ENCODE measurements at regions not wholly inside any gene's neighbourhood (a gene's known extent, or its start where the extent isn't known, plus 50 kb on each side); places are given as distances from the start of the nearest gene placed in this dataset.
A peak's percentile ranks its signal among the peaks of the same experiment; 100 is the strongest.

DNA sequence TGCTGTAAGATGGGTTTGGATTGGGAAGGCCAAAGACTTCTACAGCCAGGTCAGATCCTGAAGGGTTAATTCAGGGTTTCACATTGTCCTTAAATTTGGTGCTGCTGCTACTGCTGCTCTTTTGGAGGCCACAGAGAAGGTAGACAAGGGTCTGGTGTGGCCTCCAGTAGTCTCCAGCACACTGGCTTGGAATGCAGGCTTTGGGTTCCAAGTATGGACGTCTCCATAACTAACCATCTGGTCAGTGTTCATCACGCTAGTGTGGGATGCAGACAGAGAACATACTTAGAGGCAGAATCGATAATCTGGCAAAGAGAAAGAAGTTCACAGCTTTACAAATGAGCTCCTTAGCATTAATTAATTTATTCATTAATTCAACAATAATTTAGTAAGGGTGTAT lies 154.1 kb downstream of the ZBTB18 start:
- Mint-ChIP-seq H3K4me1 (ENCODE audit: unreplicated experiment) (peaks cover 6% of the 10 kb centered on the region), H3K27ac (ENCODE audit: unreplicated experiment) (no peak overlapping the region), H3K9me3 (ENCODE audit: unreplicated experiment) (no peaks in the 10 kb centered on the region), H3K4me3 (ENCODE audit: unreplicated experiment) (no peak overlapping the region), H3K36me3 (ENCODE audit: low read depth, unreplicated experiment) (no peaks in the 10 kb centered on the region), H3K27me3 (ENCODE audit: unreplicated experiment) (no peaks in the 10 kb centered on the region)
- DNase-seq (ENCODE audit: low spot score), result no peak
- no peak for TF ChIP-seq CTCF (IDR thresholded peaks at IDR 0.05; ENCODE audit: unreplicated experiment)

GRCh38 chr1:244205906-244206305 lies 154.8 kb downstream of the ZBTB18 start:
- Mint-ChIP-seq H3K4me3 (ENCODE audit: unreplicated experiment) (no peak overlapping the region), H3K36me3 (ENCODE audit: low read depth, unreplicated experiment) (no peaks in the 10 kb centered on the region), H3K27me3 (ENCODE audit: unreplicated experiment) (no peaks in the 10 kb centered on the region), H3K9me3 (ENCODE audit: unreplicated experiment) (no peaks in the 10 kb centered on the region), H3K27ac (ENCODE audit: unreplicated experiment) (no peak overlapping the region), H3K4me1 (ENCODE audit: unreplicated experiment) (peaks cover 7% of the 10 kb centered on the region)
- no peak for DNase-seq (ENCODE audit: low spot score)
- no peak for TF ChIP-seq CTCF (IDR thresholded peaks at IDR 0.05; ENCODE audit: unreplicated experiment)

DNA sequence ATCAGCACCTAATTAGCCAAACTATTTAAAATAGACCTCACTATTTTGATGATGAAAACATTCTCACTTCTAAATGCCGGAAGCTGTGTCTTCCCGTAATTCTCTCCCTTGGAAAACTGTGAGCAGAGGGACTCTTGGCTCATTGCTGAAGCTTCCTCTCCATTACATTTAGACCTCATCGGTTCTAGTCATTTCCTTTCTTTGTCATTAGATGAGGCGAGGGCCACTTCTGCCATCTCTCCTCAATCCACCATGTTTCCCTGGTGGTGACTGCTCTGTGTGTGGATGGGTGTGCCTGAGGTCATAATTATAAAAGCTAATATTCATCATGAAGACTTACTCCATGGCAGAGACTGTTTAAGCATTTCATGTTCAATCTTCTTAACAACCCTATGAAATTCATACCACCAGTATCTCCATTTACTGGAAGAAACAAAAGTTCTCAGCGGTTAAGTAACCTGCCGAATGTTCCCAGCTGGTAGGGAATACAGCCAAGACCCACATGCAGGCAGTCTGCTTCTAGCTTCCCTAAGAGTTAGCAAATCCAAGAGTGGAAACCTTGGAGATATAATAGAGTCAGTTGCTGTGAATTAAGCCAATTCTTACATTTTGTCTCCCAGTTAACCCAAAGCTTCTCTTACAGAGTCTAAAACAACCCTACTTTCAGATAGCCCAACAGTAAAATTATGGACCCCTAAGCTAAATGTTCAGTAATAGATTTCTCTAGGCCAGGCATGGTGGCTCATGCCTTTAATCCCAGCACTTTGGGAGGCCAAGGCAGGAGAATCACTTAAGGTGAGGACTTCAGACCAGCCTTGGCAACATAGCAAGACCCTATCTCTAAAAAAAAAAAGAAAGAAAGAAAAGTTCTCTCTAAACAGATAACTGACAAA lies 156.2 kb downstream of the ZBTB18 start:
- TF ChIP-seq CTCF (IDR thresholded peaks at IDR 0.05; ENCODE audit: unreplicated experiment), result no peak
- Mint-ChIP-seq H3K4me3 (ENCODE audit: unreplicated experiment) (no peak overlapping the region), H3K4me1 (ENCODE audit: unreplicated experiment) (peaks cover 7% of the 10 kb centered on the region), H3K36me3 (ENCODE audit: low read depth, unreplicated experiment) (no peaks in the 10 kb centered on the region), H3K27me3 (ENCODE audit: unreplicated experiment) (no peaks in the 10 kb centered on the region), H3K9me3 (ENCODE audit: unreplicated experiment) (no peaks in the 10 kb centered on the region), H3K27ac (ENCODE audit: unreplicated experiment) (no peak overlapping the region)
- no peak for DNase-seq (ENCODE audit: low spot score)

DNA sequence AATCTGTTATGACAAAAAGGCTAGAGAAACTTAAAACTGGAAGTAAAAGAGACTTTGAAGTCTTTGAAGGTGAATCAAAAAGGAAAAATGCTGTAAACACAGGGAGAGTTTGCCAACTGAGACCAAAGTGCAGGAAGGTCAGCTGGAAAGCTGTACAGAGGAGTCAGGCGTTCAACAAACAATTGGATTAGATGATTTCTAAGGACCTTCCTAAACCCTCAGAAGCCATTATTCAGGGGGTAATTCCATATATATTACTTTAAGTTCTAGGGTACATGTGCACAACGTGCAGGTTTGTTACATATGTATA lies 156.8 kb downstream of the ZBTB18 start:
- Mint-ChIP-seq H3K4me3 (ENCODE audit: unreplicated experiment) (no peak overlapping the region), H3K36me3 (ENCODE audit: low read depth, unreplicated experiment) (no peaks in the 10 kb centered on the region), H3K27ac (ENCODE audit: unreplicated experiment) (no peak overlapping the region), H3K4me1 (ENCODE audit: unreplicated experiment) (peaks cover 7% of the 10 kb centered on the region), H3K9me3 (ENCODE audit: unreplicated experiment) (no peaks in the 10 kb centered on the region), H3K27me3 (ENCODE audit: unreplicated experiment) (peaks cover under 1% of the 10 kb centered on the region)
- no peak for TF ChIP-seq CTCF (IDR thresholded peaks at IDR 0.05; ENCODE audit: unreplicated experiment)
- DNase-seq (ENCODE audit: low spot score), result no peak

GRCh38 chr1:244209955-244210354 lies 158.9 kb downstream of the ZBTB18 start:
- TF ChIP-seq CTCF (IDR thresholded peaks at IDR 0.05; ENCODE audit: unreplicated experiment), result no peak
- H3K4me3 Mint-ChIP-seq (ENCODE audit: unreplicated experiment), result peak overlapping the region; percentile 15

More at GRCh38 chr1:244209955-244210354, 158.9 kb downstream of the ZBTB18 start:
- Mint-ChIP-seq H3K36me3 (ENCODE audit: low read depth, unreplicated experiment) (no peaks in the 10 kb centered on the region), H3K4me1 (ENCODE audit: unreplicated experiment) (peaks cover 7% of the 10 kb centered on the region), H3K27ac (ENCODE audit: unreplicated experiment) (peak overlapping the region; percentile 43), H3K9me3 (ENCODE audit: unreplicated experiment) (no peaks in the 10 kb centered on the region), H3K27me3 (ENCODE audit: unreplicated experiment) (peaks cover 2% of the 10 kb centered on the region)
- DNase-seq (ENCODE audit: low spot score), result no peak

Measured in endothelial cell (in vitro differentiated cells).